A673 (cell line): ENCODE measurements at regions not wholly inside any gene's neighbourhood (a gene's known extent, or its start where the extent isn't known, plus 50 kb on each side); places are given as distances from the start of the nearest gene placed in this dataset.

Experiments used
- BruUV-seq: library from RNA; stranded (reverse); fragments of 400-500 nt; replicated peaks from 2 replicates; lab custom pipeline; 2021; lab: Mats Ljungman, UMichigan
- CTCF ChIA-PET: fragments of 300-600 bp; sonication (Branson Sonifier 250); formaldehyde crosslinking; loops from one replicate; lab custom pipeline; 2022; ENCODE audit warnings: antibody characterized with exemption; lab: Charles Lee
- POLR2A ChIA-PET: fragments of 300-600 bp; sonication (Branson Sonifier 250); formaldehyde crosslinking; loops from one replicate; lab custom pipeline; 2022; ENCODE audit warnings: antibody characterized with exemption; ENCODE audit not compliant: low non-redundant PET; lab: Charles Lee
- DNase-seq: peaks from one replicate; pipeline ENCODE4 v3.0.0-alpha.2; 2015; ENCODE audit warnings: low spot score
- H3K27ac ChIP-seq: fragments of 200-600 bp; sonication (generic); 2 replicates; pipeline ENCODE4 v1.5.1; 2016; ENCODE audit warnings: mixed run types, low read depth, mild to moderate bottlenecking, mixed read lengths, antibody characterized with exemption, low read length; ENCODE audit not compliant: poor library complexity, severe bottlenecking
- H3K27me3 ChIP-seq: fragments of 200-600 bp; sonication (generic); replicated peaks from 2 replicates; pipeline ENCODE4 v1.6.1; 2017; ENCODE audit warnings: mixed run types, low read depth, mild to moderate bottlenecking, mixed read lengths, antibody characterized with exemption, low read length; ENCODE audit not compliant: insufficient read depth, poor library complexity
- H3K36me3 ChIP-seq: fragments of 200-600 bp; sonication (generic); 2 replicates; pipeline ENCODE4 v1.6.1; 2016; ENCODE audit warnings: mixed run types, mild to moderate bottlenecking, mixed read lengths, antibody characterized with exemption, low read length; ENCODE audit not compliant: insufficient read depth, poor library complexity, severe bottlenecking
- H3K4me1 ChIP-seq: fragments of 200-600 bp; sonication (generic); 2 replicates; pipeline ENCODE4 v1.6.1; 2017; ENCODE audit warnings: mixed run types, mild to moderate bottlenecking, mixed read lengths, antibody characterized with exemption, low read length; ENCODE audit not compliant: insufficient read depth, poor library complexity, severe bottlenecking
- H3K4me3 ChIP-seq: fragments of 200-600 bp; sonication (generic); 2 replicates; pipeline ENCODE4 v1.5.1; 2016; ENCODE audit warnings: low read depth, mixed run types, mild to moderate bottlenecking, mixed read lengths, low read length; ENCODE audit not compliant: poor library complexity, severe bottlenecking
- H3K9me3 ChIP-seq: fragments of 200-600 bp; sonication (generic); 2 replicates; pipeline ENCODE4 v1.6.1; 2016; ENCODE audit warnings: mixed run types, low read depth, mild to moderate bottlenecking, mixed read lengths, antibody characterized with exemption, low read length; ENCODE audit not compliant: poor library complexity, severe bottlenecking
- EZH2 ChIP-seq: fragments of 200-600 bp; sonication (generic); IDR thresholded peaks from 2 replicates; pipeline ENCODE4 v1.6.1; 2017; ENCODE audit warnings: borderline replicate concordance, low read depth, mild to moderate bottlenecking, mixed read lengths, antibody characterized with exemption, low read length; ENCODE audit not compliant: poor library complexity, severe bottlenecking
- intact Hi-C: fragments of 100-400 bp; cut with micrococcal nuclease; formaldehyde crosslinking; loops from one replicate; pipeline ENCODE4 v1.10.0; 2022; ENCODE audit not compliant: unreplicated experiment
- TF ChIP-seq, protein P1 (sequence below): fragments of 300-800, 200-600 bp; sonication (generic); conservative IDR thresholded peaks from 2 replicates; pipeline ENCODE4 v1.5.1; 2017; ENCODE audit warnings: low read depth, mild to moderate bottlenecking, antibody characterized with exemption, low read length, moderate library complexity, mixed read lengths

DNA sequence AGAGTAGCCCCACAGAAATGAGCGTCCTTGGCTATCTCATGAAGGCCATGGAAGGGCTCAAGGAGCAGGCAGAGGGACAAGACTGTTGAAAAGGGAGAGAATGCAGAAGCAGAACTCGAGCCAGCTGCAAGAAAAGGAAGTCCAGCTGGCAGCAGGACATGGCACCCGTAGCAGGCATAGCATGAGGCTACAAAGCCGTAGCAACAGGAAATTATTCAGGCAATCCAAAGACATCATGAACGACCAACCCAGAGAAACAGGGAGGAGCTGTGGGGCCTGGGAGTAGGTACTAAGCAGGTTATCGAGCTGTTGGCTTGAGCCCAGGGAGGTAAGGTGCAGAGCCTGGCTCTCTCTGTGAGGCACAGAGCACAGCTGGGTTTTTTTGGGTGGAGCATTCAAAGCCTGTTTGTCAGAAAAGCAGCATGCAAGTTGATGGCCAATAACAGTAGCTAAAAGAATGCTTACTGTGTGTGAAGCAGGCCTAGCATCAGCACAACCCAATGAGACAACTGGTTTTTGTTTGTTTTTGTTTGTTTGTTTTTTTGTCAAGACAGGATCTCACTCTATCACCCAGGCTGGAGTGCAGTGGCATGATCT lies 144.0 kb upstream of the SMAD3 start:
- DNase-seq = no peak
- Histone ChIP-seq H3K27me3 (no peaks in the 10 kb centered on the region), H3K9me3 (peaks cover 21% of the 10 kb centered on the region), H3K4me3 (no peak overlapping the region), H3K4me1 (no peaks in the 10 kb centered on the region), H3K36me3 (no peaks in the 10 kb centered on the region), H3K27ac (no peak overlapping the region)
- ChIA-PET CTCF (no interaction called here), POLR2A (no interaction called here)
- no peak for TF ChIP-seq EZH2
- TF ChIP-seq, protein P1, sequence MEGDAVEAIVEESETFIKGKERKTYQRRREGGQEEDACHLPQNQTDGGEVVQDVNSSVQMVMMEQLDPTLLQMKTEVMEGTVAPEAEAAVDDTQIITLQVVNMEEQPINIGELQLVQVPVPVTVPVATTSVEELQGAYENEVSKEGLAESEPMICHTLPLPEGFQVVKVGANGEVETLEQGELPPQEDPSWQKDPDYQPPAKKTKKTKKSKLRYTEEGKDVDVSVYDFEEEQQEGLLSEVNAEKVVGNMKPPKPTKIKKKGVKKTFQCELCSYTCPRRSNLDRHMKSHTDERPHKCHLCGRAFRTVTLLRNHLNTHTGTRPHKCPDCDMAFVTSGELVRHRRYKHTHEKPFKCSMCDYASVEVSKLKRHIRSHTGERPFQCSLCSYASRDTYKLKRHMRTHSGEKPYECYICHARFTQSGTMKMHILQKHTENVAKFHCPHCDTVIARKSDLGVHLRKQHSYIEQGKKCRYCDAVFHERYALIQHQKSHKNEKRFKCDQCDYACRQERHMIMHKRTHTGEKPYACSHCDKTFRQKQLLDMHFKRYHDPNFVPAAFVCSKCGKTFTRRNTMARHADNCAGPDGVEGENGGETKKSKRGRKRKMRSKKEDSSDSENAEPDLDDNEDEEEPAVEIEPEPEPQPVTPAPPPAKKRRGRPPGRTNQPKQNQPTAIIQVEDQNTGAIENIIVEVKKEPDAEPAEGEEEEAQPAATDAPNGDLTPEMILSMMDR = no peak
- BruUV-seq = no TSS peak
- intact Hi-C loops = no loop called here

DNA sequence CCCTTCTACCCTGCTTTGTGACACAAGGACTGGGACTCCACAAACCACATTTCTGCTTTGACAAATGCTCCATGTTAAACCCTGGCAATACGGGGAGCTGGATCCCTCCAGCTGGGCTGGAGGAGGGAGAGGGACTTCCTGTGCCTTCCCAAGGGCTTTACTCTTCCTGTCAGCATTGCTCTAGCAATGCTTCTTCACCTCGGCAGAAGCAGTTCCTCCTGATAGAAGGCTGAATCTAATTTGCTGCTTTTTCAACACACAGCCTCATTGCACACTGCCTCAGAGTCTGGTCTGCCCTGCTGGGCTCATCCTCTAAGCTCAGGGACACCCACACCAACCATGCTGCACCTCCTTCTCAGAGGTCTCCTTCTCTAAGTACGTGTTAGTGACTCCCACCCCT lies 142.8 kb upstream of the SMAD3 start:
- Histone ChIP-seq H3K4me3 (no peak overlapping the region), H3K4me1 (no peaks in the 10 kb centered on the region), H3K36me3 (no peaks in the 10 kb centered on the region), H3K27me3 (no peaks in the 10 kb centered on the region), H3K9me3 (peaks cover 17% of the 10 kb centered on the region), H3K27ac (no peak overlapping the region)
- no peak for DNase-seq
- intact Hi-C loops = no loop called here
- ChIA-PET POLR2A (no interaction called here), CTCF (no interaction called here)
- TF ChIP-seq EZH2 = no peak
- TF ChIP-seq, protein P1 = no peak
- no TSS peak for BruUV-seq

- intact Hi-C loops = no loop called here
- Histone ChIP-seq H3K4me3 (no peak overlapping the region), H3K27ac (no peak overlapping the region), H3K27me3 (no peaks in the 10 kb centered on the region), H3K36me3 (no peaks in the 10 kb centered on the region), H3K4me1 (no peaks in the 10 kb centered on the region), H3K9me3 (peaks cover 10% of the 10 kb centered on the region)
- CTCF ChIA-PET = no interaction called here
- TF ChIP-seq, protein P1 = peak; percentile 63
- TF ChIP-seq EZH2 = no peak
- BruUV-seq = no TSS peak
- POLR2A ChIA-PET = no interaction called here
- DNase-seq = peak; percentile 39
Observed at GRCh38 chr15:66923438-66923881, 141.9 kb upstream of the SMAD3 start.
